ENCODE measurements at regions not wholly inside any gene's neighbourhood (a gene's known extent, or its start where the extent isn't known, plus 50 kb on each side); places are given as distances from the start of the nearest gene placed in this dataset.

GRCh38 chr12:91422127-91422526 lies 239.5 kb upstream of the DCN start:
- TF ChIP-seq CTCF (conservative IDR thresholded peaks at IDR 0.05) = no peak
- TF ChIP-seq EZH2 (IDR thresholded peaks at IDR 0.05; ENCODE audit: low read depth) = no peak

All from PC-9 (cell line).